ENCODE measurements at regions not wholly inside any gene's neighbourhood (a gene's known extent, or its start where the extent isn't known, plus 50 kb on each side); places are given as distances from the start of the nearest gene placed in this dataset.

DNA sequence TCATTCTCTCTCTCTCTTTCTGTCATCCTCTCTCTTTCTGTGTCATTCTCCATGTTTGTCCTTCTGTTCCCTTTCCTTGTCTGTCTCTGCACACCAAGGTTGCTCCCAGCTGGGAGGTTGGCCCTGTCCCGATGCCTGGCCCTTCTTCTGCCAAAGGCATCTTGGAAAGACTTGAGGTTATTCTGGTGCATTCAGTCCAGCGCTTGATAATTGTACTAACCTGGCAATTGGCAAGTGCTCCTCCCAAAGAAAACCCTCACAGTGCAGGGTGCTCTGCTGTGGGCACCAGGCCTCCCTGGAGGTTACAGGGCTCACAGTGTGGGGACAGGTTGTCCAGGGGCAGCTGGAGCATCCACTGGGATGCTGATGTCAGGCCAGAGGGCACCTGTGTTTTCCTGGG is 95.4 kb downstream of the GLI2 start:
- Histone ChIP-seq H3K27me3 (ENCODE audit: insufficient read depth, low read depth, severe bottlenecking) (no peaks in the 10 kb centered on the region), H3K36me3 (no peaks in the 10 kb centered on the region), H3K9me3 (ENCODE audit: severe bottlenecking) (no peaks in the 10 kb centered on the region), H3K4me3 (ENCODE audit: low read depth, low read length) (no peak overlapping the region), H3K27ac (no peak overlapping the region)
- TF ChIP-seq, protein P1, sequence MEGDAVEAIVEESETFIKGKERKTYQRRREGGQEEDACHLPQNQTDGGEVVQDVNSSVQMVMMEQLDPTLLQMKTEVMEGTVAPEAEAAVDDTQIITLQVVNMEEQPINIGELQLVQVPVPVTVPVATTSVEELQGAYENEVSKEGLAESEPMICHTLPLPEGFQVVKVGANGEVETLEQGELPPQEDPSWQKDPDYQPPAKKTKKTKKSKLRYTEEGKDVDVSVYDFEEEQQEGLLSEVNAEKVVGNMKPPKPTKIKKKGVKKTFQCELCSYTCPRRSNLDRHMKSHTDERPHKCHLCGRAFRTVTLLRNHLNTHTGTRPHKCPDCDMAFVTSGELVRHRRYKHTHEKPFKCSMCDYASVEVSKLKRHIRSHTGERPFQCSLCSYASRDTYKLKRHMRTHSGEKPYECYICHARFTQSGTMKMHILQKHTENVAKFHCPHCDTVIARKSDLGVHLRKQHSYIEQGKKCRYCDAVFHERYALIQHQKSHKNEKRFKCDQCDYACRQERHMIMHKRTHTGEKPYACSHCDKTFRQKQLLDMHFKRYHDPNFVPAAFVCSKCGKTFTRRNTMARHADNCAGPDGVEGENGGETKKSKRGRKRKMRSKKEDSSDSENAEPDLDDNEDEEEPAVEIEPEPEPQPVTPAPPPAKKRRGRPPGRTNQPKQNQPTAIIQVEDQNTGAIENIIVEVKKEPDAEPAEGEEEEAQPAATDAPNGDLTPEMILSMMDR (IDR thresholded peaks at IDR 0.05; ENCODE audit: low read depth, low read length) = no peak
- no peak for DNase-seq

DNA sequence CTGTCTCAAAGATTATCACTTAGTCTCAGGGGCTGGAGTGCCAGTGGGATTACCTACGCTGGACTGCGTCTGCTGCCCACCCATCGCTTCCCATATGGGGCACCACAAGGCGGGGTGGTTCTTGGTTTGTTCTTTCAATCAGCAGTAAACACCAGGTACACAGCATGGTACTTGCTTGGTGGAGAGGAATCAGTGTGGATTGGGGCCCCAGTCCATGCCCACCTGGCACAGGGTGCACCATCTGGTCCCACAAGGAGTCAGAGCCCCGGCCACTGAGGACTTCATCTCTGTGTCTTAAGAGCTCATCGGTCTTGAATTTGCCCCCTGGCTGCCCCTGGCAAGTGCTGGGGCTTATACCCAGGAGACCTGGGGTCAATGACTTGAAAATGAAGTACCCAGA is 96.2 kb downstream of the GLI2 start:
- H3K27me3 ChIP-seq (ENCODE audit: insufficient read depth, low read depth, severe bottlenecking) = no peaks in the 10 kb centered on the region
- no peak overlapping the region for H3K27ac ChIP-seq
- no peak for DNase-seq
- no peak overlapping the region for H3K4me3 ChIP-seq (ENCODE audit: low read depth, low read length)
- no peaks in the 10 kb centered on the region for H3K9me3 ChIP-seq (ENCODE audit: severe bottlenecking)
- no peaks in the 10 kb centered on the region for H3K36me3 ChIP-seq
- TF ChIP-seq, protein P1 (IDR thresholded peaks at IDR 0.05; ENCODE audit: low read depth, low read length) = no peak

DNA sequence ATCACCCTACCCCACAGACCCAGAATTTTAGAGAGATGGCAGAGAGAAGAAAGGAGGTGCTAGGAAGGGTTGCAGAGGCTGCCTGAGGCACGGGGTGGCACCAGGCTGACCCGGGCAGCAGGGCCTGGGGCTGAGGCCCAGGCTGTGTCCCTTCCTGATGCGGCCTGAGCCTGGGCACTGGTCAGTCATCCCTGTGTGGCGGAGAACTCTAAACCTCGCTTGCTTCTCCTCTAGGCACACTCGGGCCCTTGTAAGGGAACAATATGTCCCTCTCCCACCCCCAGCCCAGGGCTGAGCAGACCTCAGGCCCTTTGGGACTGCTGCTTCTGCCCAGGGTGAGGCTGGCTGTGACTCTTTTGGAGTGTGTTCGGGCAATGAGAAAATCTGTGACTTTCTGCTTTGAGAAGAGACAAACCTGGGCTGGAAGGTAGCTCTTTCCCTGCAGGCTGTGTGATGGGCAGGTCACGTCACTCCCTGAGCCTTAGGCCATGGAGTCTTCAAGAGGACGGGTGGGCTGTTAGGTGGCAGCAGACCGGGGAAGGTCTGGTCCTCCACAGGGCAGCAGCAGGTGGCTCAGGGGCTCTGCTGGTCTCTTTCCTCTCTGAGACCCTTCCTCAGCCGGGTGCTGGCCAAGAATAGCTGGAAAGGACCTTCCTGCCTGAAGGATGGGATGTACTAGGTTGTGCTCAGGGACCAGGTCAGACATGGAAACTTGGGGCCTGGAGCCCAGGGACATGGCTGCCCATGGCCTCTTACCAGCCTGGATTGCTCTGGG is 96.8 kb downstream of the GLI2 start:
- TF ChIP-seq, protein P1 (IDR thresholded peaks at IDR 0.05; ENCODE audit: low read depth, low read length) = no peak
- H3K9me3 ChIP-seq (ENCODE audit: severe bottlenecking) = no peaks in the 10 kb centered on the region
- H3K36me3 ChIP-seq = no peaks in the 10 kb centered on the region
- no peak overlapping the region for H3K27ac ChIP-seq
- H3K27me3 ChIP-seq (ENCODE audit: insufficient read depth, low read depth, severe bottlenecking) = no peaks in the 10 kb centered on the region
- DNase-seq = no peak
- no peak overlapping the region for H3K4me3 ChIP-seq (ENCODE audit: low read depth, low read length)

DNA sequence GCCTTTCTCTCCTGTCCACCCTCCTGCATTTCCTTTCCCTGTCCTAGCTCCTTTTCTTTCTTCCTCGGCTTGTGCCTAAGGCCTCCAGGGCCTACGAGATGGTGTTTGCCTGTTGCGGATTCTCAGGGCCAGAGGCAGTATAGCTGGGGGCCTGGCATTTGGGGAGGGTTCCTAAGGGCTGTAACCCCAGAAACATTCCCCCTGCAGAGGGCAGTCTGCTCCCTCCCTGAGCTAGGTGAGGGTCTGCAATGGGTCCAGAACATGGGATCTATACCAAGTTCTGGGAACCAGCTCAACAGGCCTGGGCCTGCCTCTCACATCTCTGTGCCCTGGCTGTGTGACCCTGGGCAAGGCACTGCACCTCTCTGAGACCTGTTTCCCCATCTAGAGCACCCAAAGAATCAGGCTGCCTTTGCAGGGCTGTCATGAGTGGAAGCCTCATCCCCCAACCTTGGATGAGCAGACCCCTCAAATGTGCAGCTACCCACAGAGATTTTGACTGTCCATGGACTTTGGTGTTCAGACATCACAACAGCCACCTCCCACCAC is 97.5 kb downstream of the GLI2 start:
- no peaks in the 10 kb centered on the region for H3K27me3 ChIP-seq (ENCODE audit: insufficient read depth, low read depth, severe bottlenecking)
- no peaks in the 10 kb centered on the region for H3K36me3 ChIP-seq
- H3K9me3 ChIP-seq (ENCODE audit: severe bottlenecking) = no peaks in the 10 kb centered on the region
- H3K27ac ChIP-seq = no peak overlapping the region
- H3K4me3 ChIP-seq (ENCODE audit: low read depth, low read length) = no peak overlapping the region
- TF ChIP-seq, protein P1 (IDR thresholded peaks at IDR 0.05; ENCODE audit: low read depth, low read length) = peak; percentile 33; the same call in 1 of the 2 replicates
- DNase-seq = no peak

DNA sequence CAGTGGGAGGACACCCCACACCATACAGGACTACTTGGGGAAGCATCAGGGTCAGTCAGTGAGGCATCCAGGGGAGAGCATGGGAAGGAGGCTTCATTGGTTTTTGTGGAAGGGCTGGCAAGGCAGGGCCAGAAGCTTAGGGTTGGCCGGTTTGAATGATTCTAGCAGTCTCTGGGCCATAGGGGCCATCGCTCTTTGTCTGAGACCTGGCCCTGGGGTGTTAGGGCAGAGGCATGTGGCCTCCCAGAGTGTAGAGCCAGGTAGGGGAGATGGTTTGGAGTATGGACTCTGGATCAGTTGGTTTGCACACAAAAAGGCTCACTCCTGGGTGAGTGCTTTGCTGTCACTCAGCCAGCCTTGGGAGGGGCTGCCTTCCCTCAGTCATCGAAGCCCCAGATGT is 98.5 kb downstream of the GLI2 start:
- Histone ChIP-seq H3K27ac (no peak overlapping the region), H3K27me3 (ENCODE audit: insufficient read depth, low read depth, severe bottlenecking) (no peaks in the 10 kb centered on the region), H3K9me3 (ENCODE audit: severe bottlenecking) (no peaks in the 10 kb centered on the region), H3K36me3 (no peaks in the 10 kb centered on the region), H3K4me3 (ENCODE audit: low read depth, low read length) (no peak overlapping the region)
- TF ChIP-seq, protein P1 (IDR thresholded peaks at IDR 0.05; ENCODE audit: low read depth, low read length) = no peak
- DNase-seq = no peak
